ENCODE measurements at regions not wholly inside any gene's neighbourhood (a gene's known extent, or its start where the extent isn't known, plus 50 kb on each side); places are given as distances from the start of the nearest gene placed in this dataset.

GRCh38 chr20:51221103-51221502 lies 198.2 kb upstream of the KCNG1 start:
- H3K4me3 Mint-ChIP-seq: no peak overlapping the region
- H3K9me3 Mint-ChIP-seq: peaks cover 19% of the 10 kb centered on the region
- peak overlapping the region in 1 of 3 experiments; percentile 3 for H3K27ac Mint-ChIP-seq
- TF ChIP-seq CTCF (IDR thresholded peaks at IDR 0.05; ENCODE audit: unreplicated experiment in 3 of 3): no peak
- peaks cover 12% of the 10 kb centered on the region for H3K4me1 Mint-ChIP-seq
- H3K27me3 Mint-ChIP-seq (ENCODE audit: low read depth): peaks cover 50% of the 10 kb centered on the region
- no peaks in the 10 kb centered on the region for H3K36me3 Mint-ChIP-seq (ENCODE audit: low read depth)

- H3K27me3 Mint-ChIP-seq (ENCODE audit: low read depth): peaks cover 50% of the 10 kb centered on the region
- peaks cover 19% of the 10 kb centered on the region for H3K9me3 Mint-ChIP-seq
- peak; percentile 57 to 66 (median 66) for TF ChIP-seq CTCF (IDR thresholded peaks at IDR 0.05; ENCODE audit: unreplicated experiment in 3 of 3)
- H3K36me3 Mint-ChIP-seq (ENCODE audit: low read depth): no peaks in the 10 kb centered on the region
- H3K4me3 Mint-ChIP-seq: no peak overlapping the region
- H3K27ac Mint-ChIP-seq: no peak overlapping the region
- peaks cover 12% of the 10 kb centered on the region for H3K4me1 Mint-ChIP-seq
These were observed 197.4 kb upstream of the KCNG1 start for GRCh38 chr20:51220293-51220706.

GRCh38 chr20:51219544-51219943 lies 196.6 kb upstream of the KCNG1 start:
- H3K9me3 Mint-ChIP-seq: peaks cover 19% of the 10 kb centered on the region
- peaks cover 12% of the 10 kb centered on the region for H3K4me1 Mint-ChIP-seq
- H3K27ac Mint-ChIP-seq: no peak overlapping the region
- no peak overlapping the region for H3K4me3 Mint-ChIP-seq
- peaks cover 50% of the 10 kb centered on the region for H3K27me3 Mint-ChIP-seq (ENCODE audit: low read depth)
- no peaks in the 10 kb centered on the region for H3K36me3 Mint-ChIP-seq (ENCODE audit: low read depth)
- no peak for TF ChIP-seq CTCF (IDR thresholded peaks at IDR 0.05; ENCODE audit: unreplicated experiment in 3 of 3)

- H3K27ac Mint-ChIP-seq: no peak overlapping the region
- TF ChIP-seq CTCF (IDR thresholded peaks at IDR 0.05; ENCODE audit: unreplicated experiment in 3 of 3): no peak
These were observed 195.7 kb upstream of the KCNG1 start for GRCh38 chr20:51218603-51219002.

GRCh38 chr20:51217347-51218045 lies 194.6 kb upstream of the KCNG1 start:
- no peak for TF ChIP-seq CTCF (IDR thresholded peaks at IDR 0.05; ENCODE audit: unreplicated experiment in 3 of 3)
- H3K36me3 Mint-ChIP-seq (ENCODE audit: low read depth): no peaks in the 10 kb centered on the region
- peaks cover 13% of the 10 kb centered on the region for H3K4me1 Mint-ChIP-seq
- H3K27ac Mint-ChIP-seq: no peak overlapping the region
- H3K27me3 Mint-ChIP-seq (ENCODE audit: low read depth): peaks cover 38% of the 10 kb centered on the region
- no peak overlapping the region for H3K4me3 Mint-ChIP-seq
- H3K9me3 Mint-ChIP-seq: peaks cover 17% of the 10 kb centered on the region

More at GRCh38 chr20:51218603-51219002, 195.7 kb upstream of the KCNG1 start:
- peaks cover 19% of the 10 kb centered on the region for H3K9me3 Mint-ChIP-seq
- no peaks in the 10 kb centered on the region for H3K36me3 Mint-ChIP-seq (ENCODE audit: low read depth)
- H3K4me1 Mint-ChIP-seq: peaks cover 12% of the 10 kb centered on the region
- H3K4me3 Mint-ChIP-seq: no peak overlapping the region
- H3K27me3 Mint-ChIP-seq (ENCODE audit: low read depth): peaks cover 48% of the 10 kb centered on the region

GRCh38 chr20:51216850-51217249 lies 193.9 kb upstream of the KCNG1 start:
- Mint-ChIP-seq H3K9me3 (peaks cover 17% of the 10 kb centered on the region), H3K27me3 (ENCODE audit: low read depth) (peaks cover 32% of the 10 kb centered on the region), H3K4me3 (no peak overlapping the region), H3K4me1 (peaks cover 18% of the 10 kb centered on the region), H3K36me3 (ENCODE audit: low read depth) (no peaks in the 10 kb centered on the region), H3K27ac (no peak overlapping the region)
- TF ChIP-seq CTCF (IDR thresholded peaks at IDR 0.05; ENCODE audit: unreplicated experiment in 3 of 3): no peak

Data from nephron (organoid).